Panc1 (cell line): ENCODE measurements at regions not wholly inside any gene's neighbourhood (a gene's known extent, or its start where the extent isn't known, plus 50 kb on each side); places are given as distances from the start of the nearest gene placed in this dataset.

Source experiments
- ATAC-seq: fragments of 200-7000 bp; cut with Tn5 transposase; 2 replicates; pipeline ENCODE4 v1.9.1; 2020; ENCODE audit warnings: mild to moderate bottlenecking, moderate library complexity
- BruUV-seq: library from RNA; stranded (reverse); fragments of 400-500 nt; replicated peaks from 2 replicates; lab custom pipeline; 2021; lab: Mats Ljungman, UMichigan
- CTCF ChIA-PET: fragments of 300-600 bp; sonication (Branson Sonifier 250); formaldehyde crosslinking; loops from one replicate; lab custom pipeline; 2022; ENCODE audit warnings: antibody characterized with exemption; lab: Charles Lee
- POLR2A ChIA-PET: fragments of 300-600 bp; sonication (Branson Sonifier 250); formaldehyde crosslinking; loops from one replicate; lab custom pipeline; 2022; ENCODE audit warnings: antibody characterized with exemption; lab: Charles Lee
- DNase-seq: peaks from one replicate; pipeline ENCODE4 v3.0.0-alpha.2; 2010; ENCODE audit warnings: low read depth, low spot score
- H3K27ac ChIP-seq: 2 replicates; pipeline ENCODE4 v1.5.1; 2011; ENCODE audit warnings: mild to moderate bottlenecking, low read length, inconsistent platforms
- H3K27me3 ChIP-seq: fragments of 200-500 bp; sonication (Bioruptor generic); 2 replicates; pipeline ENCODE4 v1.6.0; 2014; ENCODE audit warnings: low read length, inconsistent platforms; ENCODE audit not compliant: control insufficient read depth, insufficient read depth
- H3K36me3 ChIP-seq: fragments of 200-500 bp; sonication (Bioruptor generic); 2 replicates; pipeline ENCODE4 v1.5.1; 2014; ENCODE audit warnings: inconsistent platforms, mild to moderate bottlenecking, low read length, moderate library complexity; ENCODE audit not compliant: control insufficient read depth, insufficient read depth
- H3K4me1 ChIP-seq: 2 replicates; pipeline ENCODE4 v1.5.1; 2011; ENCODE audit warnings: inconsistent platforms, mild to moderate bottlenecking, low read length, moderate library complexity; ENCODE audit not compliant: control insufficient read depth, insufficient read depth
- H3K4me3 ChIP-seq, 2 experiments: 2 replicates each; pipeline ENCODE4 v1.5.1; 2011 to 2012; ENCODE audit warnings: low read depth in 2 of 2, low read length in 2 of 2, mild to moderate bottlenecking in 2 of 2, inconsistent platforms in 1 of 2, moderate library complexity in 1 of 2
- H3K9me3 ChIP-seq: fragments of 200-500 bp; sonication (Bioruptor generic); 2 replicates; pipeline ENCODE4 v1.5.1; 2014; ENCODE audit warnings: low read depth, mild to moderate bottlenecking, inconsistent platforms, low read length, moderate library complexity; ENCODE audit not compliant: control insufficient read depth, insufficient read depth
- CTCF ChIP-seq: fragments of 450-650 bp; IDR thresholded peaks from 2 replicates; pipeline ENCODE4 v1.5.1; 2017; ENCODE audit warnings: mild to moderate bottlenecking
- POLR2AphosphoS5 ChIP-seq: IDR thresholded peaks from 2 replicates; pipeline ENCODE4 v1.6.1; 2012; ENCODE audit warnings: mild to moderate bottlenecking, low read depth, low read length, moderate library complexity
- REST ChIP-seq, 2 experiments: IDR thresholded peaks; 2 replicates each; pipeline ENCODE4 v1.6.1; 2011 to 2012; ENCODE audit warnings: low read depth in 2 of 2, control low read depth in 1 of 2, low read length in 1 of 2, mild to moderate bottlenecking in 1 of 2, moderate library complexity in 1 of 2; ENCODE audit not compliant: insufficient read depth in 1 of 2
- SIN3A ChIP-seq: IDR thresholded peaks from 2 replicates; pipeline ENCODE4 v1.6.1; 2012; ENCODE audit warnings: low read depth, mild to moderate bottlenecking, low read length, moderate library complexity, borderline replicate concordance; ENCODE audit not compliant: insufficient read depth
- TCF7L2 ChIP-seq: IDR thresholded peaks from 2 replicates; pipeline ENCODE4 v1.6.1; 2011; ENCODE audit warnings: mild to moderate bottlenecking, low read depth, low read length, inconsistent platforms
- in situ Hi-C: cut with HindIII; loops from 2 replicates; pipeline ENCODE4 v1.10.0; 2016; ENCODE audit warnings: low sequenced_read_pairs, low pct_unique_long_range_greater_than_20kb
- intact Hi-C: fragments of 100-400 bp; cut with micrococcal nuclease; formaldehyde crosslinking; loops from one replicate; pipeline ENCODE4 v1.10.0; 2022; ENCODE audit not compliant: unreplicated experiment

- H3K36me3 ChIP-seq, result no peaks in the 10 kb centered on the region
- H3K27me3 ChIP-seq, result 0 out of 2 replicates have a peak, but pooled peaks cover 2% of the 10 kb centered on the region
- TF ChIP-seq POLR2AphosphoS5, result no peak
- TF ChIP-seq TCF7L2, result no peak
- in situ Hi-C loops (no loop called here), intact Hi-C loops (no loop called here)
- POLR2A ChIA-PET, result no interaction called here
- no peak overlapping the region for H3K4me3 ChIP-seq
- CTCF ChIA-PET, result no interaction called here
- DNase-seq, result no peak
- no TSS peak for BruUV-seq
- H3K27ac ChIP-seq, result no peak overlapping the region
- no peak for ATAC-seq
- no peaks in the 10 kb centered on the region for H3K4me1 ChIP-seq
- no peaks in the 10 kb centered on the region for H3K9me3 ChIP-seq
Observed at GRCh38 chr1:116298746-116299145, 74.3 kb upstream of the ATP1A1 start.

GRCh38 chr1:116299248-116299647 is 73.8 kb upstream of the ATP1A1 start:
- ChIA-PET POLR2A (no interaction called here), CTCF (no interaction called here)
- Histone ChIP-seq H3K4me1 (no peaks in the 10 kb centered on the region), H3K27me3 (peaks cover 2% of the 10 kb centered on the region; the same call in 1 of the 2 replicates), H3K27ac (no peak overlapping the region), H3K9me3 (no peaks in the 10 kb centered on the region), H3K4me3 (no peak overlapping the region), H3K36me3 (no peaks in the 10 kb centered on the region)
- no TSS peak for BruUV-seq
- no peak for TF ChIP-seq TCF7L2
- ATAC-seq, result no peak
- intact Hi-C loops, result no loop called here
- no peak for DNase-seq
- in situ Hi-C loops, result no loop called here

- CTCF ChIA-PET, result no interaction called here
- Histone ChIP-seq H3K36me3 (no peaks in the 10 kb centered on the region), H3K9me3 (no peaks in the 10 kb centered on the region), H3K4me3 (no peak overlapping the region), H3K27me3 (peaks cover 2% of the 10 kb centered on the region; the same call in 1 of the 2 replicates), H3K4me1 (no peaks in the 10 kb centered on the region), H3K27ac (no peak overlapping the region)
- no peak for TF ChIP-seq CTCF
- TF ChIP-seq TCF7L2, result no peak
- no peak for TF ChIP-seq POLR2AphosphoS5
- TF ChIP-seq SIN3A, result no peak
- TF ChIP-seq REST (IDR thresholded peaks at IDR 0.05; ENCODE audit: insufficient read depth in 1 of 2, low read depth in 2 of 2, low read length in 1 of 2), result no peak
- POLR2A ChIA-PET, result no interaction called here
- DNase-seq, result no peak
- in situ Hi-C loops (no loop called here), intact Hi-C loops (no loop called here)
- no TSS peak for BruUV-seq
- no peak for ATAC-seq
Observed at GRCh38 chr1:116302281-116302680, 70.8 kb upstream of the ATP1A1 start.
